DOHH2 (cell line): ENCODE measurements at regions not wholly inside any gene's neighbourhood (a gene's known extent, or its start where the extent isn't known, plus 50 kb on each side); places are given as distances from the start of the nearest gene placed in this dataset.

Source experiments
- CTCF ChIP-seq: fragments of 200-600 bp; sonication (generic); IDR thresholded peaks from one replicate; pipeline ENCODE4 v1.5.1; 2014; ENCODE audit warnings: antibody characterized with exemption, mild to moderate bottlenecking, low read depth, low read length; ENCODE audit not compliant: poor library complexity, severe bottlenecking
- EZH2phosphoT487 ChIP-seq: fragments of 200-600 bp; sonication (generic); IDR thresholded peaks from 2 replicates; pipeline ENCODE4 v1.6.1; 2017; ENCODE audit warnings: borderline replicate concordance, mild to moderate bottlenecking, antibody characterized with exemption, low read length, moderate library complexity, mixed read lengths

DNA sequence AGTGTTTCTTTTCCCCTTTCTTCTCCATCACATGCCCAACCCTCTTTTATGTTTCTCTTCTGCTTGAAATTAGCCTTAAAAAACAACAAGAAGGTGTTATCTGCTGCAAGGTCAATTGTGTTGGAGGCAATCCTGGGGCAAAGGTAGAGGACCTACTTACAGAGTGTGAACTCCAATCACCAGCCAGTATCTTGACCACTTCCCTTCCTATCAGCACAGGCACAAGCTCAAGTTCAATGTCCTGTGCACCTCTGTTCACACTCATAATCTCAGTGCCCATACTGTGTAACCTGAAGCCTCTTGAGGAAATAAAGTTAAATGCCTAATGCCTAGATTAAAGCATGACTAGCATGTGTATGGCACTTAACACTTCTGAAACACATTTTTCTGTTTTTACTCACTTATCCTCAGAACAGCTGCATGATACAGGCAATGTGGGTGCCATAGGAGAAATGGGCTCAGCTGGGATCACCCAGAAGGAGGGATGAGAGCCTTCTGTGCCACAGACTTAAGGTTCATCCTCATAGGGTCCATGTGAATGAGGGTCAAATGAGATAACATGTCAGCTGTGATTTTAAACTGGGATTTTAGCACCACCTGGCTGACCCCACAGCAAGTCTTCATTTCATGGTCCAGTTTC lies 701.5 kb downstream of the BCL11A start:
- no peak for TF ChIP-seq CTCF
- TF ChIP-seq EZH2phosphoT487, result no peak
